GM23338 (cell line): ENCODE measurements at regions not wholly inside any gene's neighbourhood (a gene's known extent, or its start where the extent isn't known, plus 50 kb on each side); places are given as distances from the start of the nearest gene placed in this dataset.

ENCODE experiments used
- CREB1 ChIP-seq: fragments of 250-450 bp; sonication (Bioruptor Pico); IDR thresholded peaks from 2 replicates; pipeline ENCODE4 v1.5.0; 2020; ENCODE audit warnings: low read depth, mild to moderate bottlenecking, moderate library complexity
- EZH2 ChIP-seq: fragments of 200-600 bp; sonication (generic); IDR thresholded peaks from one replicate; pipeline ENCODE4 v1.8.0; 2017; ENCODE audit warnings: antibody characterized with exemption, mild to moderate bottlenecking, low read depth; ENCODE audit not compliant: unreplicated experiment
- EZH2phosphoT487 ChIP-seq: fragments of 200-600 bp; sonication (generic); IDR thresholded peaks from one replicate; pipeline ENCODE4 v1.8.1; 2018; ENCODE audit warnings: antibody characterized with exemption; ENCODE audit not compliant: unreplicated experiment
- JUNB ChIP-seq: IDR thresholded peaks from one replicate; pipeline ENCODE4 v1.6.1; 2016; ENCODE audit warnings: antibody characterized with exemption; ENCODE audit not compliant: unreplicated experiment
- POLR2AphosphoS5 ChIP-seq: IDR thresholded peaks from 2 replicates; pipeline ENCODE4 v1.6.1; 2016; ENCODE audit warnings: antibody characterized with exemption, low read depth
- ZNF114 ChIP-seq: fragments of 250-450 bp; sonication (Bioruptor Pico); IDR thresholded peaks from 2 replicates; pipeline ENCODE4 v1.5.0; 2020; ENCODE audit warnings: mild to moderate bottlenecking, moderate library complexity
- TF ChIP-seq, protein P1 (sequence below), 2 experiments: fragments of 200-600 bp in 1 of 2; sonication (generic) in 1 of 2; conservative IDR thresholded peaks; 2 replicates each; pipeline versions ENCODE4 v1.5.1 to v1.6.1; 2016 to 2017; ENCODE audit warnings: antibody characterized with exemption in 2 of 2, low read depth in 2 of 2, mild to moderate bottlenecking in 2 of 2, moderate library complexity in 1 of 2
- TF ChIP-seq, protein P2 (sequence below): IDR thresholded peaks from one replicate; pipeline ENCODE4 v1.6.1; 2018; ENCODE audit warnings: antibody characterized with exemption; ENCODE audit not compliant: unreplicated experiment
- TF ChIP-seq, protein P3 (sequence below): IDR thresholded peaks from 2 replicates; pipeline ENCODE4 v1.6.1; 2016; ENCODE audit warnings: antibody characterized with exemption

- TF ChIP-seq POLR2AphosphoS5 = no peak
- TF ChIP-seq, protein P1, sequence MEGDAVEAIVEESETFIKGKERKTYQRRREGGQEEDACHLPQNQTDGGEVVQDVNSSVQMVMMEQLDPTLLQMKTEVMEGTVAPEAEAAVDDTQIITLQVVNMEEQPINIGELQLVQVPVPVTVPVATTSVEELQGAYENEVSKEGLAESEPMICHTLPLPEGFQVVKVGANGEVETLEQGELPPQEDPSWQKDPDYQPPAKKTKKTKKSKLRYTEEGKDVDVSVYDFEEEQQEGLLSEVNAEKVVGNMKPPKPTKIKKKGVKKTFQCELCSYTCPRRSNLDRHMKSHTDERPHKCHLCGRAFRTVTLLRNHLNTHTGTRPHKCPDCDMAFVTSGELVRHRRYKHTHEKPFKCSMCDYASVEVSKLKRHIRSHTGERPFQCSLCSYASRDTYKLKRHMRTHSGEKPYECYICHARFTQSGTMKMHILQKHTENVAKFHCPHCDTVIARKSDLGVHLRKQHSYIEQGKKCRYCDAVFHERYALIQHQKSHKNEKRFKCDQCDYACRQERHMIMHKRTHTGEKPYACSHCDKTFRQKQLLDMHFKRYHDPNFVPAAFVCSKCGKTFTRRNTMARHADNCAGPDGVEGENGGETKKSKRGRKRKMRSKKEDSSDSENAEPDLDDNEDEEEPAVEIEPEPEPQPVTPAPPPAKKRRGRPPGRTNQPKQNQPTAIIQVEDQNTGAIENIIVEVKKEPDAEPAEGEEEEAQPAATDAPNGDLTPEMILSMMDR (conservative IDR thresholded peaks at IDR 0.05; ENCODE audit: low read depth in 2 of 2) = no peak
- TF ChIP-seq CREB1 (CRISPR knock-in tag) = no peak
- TF ChIP-seq EZH2 = no peak
- TF ChIP-seq EZH2phosphoT487 = no peak
- TF ChIP-seq, protein P2, sequence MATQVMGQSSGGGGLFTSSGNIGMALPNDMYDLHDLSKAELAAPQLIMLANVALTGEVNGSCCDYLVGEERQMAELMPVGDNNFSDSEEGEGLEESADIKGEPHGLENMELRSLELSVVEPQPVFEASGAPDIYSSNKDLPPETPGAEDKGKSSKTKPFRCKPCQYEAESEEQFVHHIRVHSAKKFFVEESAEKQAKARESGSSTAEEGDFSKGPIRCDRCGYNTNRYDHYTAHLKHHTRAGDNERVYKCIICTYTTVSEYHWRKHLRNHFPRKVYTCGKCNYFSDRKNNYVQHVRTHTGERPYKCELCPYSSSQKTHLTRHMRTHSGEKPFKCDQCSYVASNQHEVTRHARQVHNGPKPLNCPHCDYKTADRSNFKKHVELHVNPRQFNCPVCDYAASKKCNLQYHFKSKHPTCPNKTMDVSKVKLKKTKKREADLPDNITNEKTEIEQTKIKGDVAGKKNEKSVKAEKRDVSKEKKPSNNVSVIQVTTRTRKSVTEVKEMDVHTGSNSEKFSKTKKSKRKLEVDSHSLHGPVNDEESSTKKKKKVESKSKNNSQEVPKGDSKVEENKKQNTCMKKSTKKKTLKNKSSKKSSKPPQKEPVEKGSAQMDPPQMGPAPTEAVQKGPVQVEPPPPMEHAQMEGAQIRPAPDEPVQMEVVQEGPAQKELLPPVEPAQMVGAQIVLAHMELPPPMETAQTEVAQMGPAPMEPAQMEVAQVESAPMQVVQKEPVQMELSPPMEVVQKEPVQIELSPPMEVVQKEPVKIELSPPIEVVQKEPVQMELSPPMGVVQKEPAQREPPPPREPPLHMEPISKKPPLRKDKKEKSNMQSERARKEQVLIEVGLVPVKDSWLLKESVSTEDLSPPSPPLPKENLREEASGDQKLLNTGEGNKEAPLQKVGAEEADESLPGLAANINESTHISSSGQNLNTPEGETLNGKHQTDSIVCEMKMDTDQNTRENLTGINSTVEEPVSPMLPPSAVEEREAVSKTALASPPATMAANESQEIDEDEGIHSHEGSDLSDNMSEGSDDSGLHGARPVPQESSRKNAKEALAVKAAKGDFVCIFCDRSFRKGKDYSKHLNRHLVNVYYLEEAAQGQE = no peak
- no peak for TF ChIP-seq JUNB
- no peak for TF ChIP-seq ZNF114 (CRISPR knock-in tag)
- TF ChIP-seq, protein P3, sequence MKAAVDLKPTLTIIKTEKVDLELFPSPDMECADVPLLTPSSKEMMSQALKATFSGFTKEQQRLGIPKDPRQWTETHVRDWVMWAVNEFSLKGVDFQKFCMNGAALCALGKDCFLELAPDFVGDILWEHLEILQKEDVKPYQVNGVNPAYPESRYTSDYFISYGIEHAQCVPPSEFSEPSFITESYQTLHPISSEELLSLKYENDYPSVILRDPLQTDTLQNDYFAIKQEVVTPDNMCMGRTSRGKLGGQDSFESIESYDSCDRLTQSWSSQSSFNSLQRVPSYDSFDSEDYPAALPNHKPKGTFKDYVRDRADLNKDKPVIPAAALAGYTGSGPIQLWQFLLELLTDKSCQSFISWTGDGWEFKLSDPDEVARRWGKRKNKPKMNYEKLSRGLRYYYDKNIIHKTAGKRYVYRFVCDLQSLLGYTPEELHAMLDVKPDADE = no peak
Measured at GRCh38 chr2:120884472-120885290, 149.0 kb downstream of the GLI2 start.
